ENCODE measurements at regions not wholly inside any gene's neighbourhood (a gene's known extent, or its start where the extent isn't known, plus 50 kb on each side); places are given as distances from the start of the nearest gene placed in this dataset.

GRCh38 chr13:105796081-105796480 is 739.4 kb downstream of the EFNB2 start:
- no peaks in the 10 kb centered on the region for H3K27me3 ChIP-seq (ENCODE audit: control insufficient read depth, insufficient read depth, low read length)
- no peak overlapping the region for H3K27ac ChIP-seq (ENCODE audit: low read depth, low read length)
- no CpG with 5 or more reads among the region's 3 CpGs for WGBS (ENCODE audit: insufficient coverage)

DNA sequence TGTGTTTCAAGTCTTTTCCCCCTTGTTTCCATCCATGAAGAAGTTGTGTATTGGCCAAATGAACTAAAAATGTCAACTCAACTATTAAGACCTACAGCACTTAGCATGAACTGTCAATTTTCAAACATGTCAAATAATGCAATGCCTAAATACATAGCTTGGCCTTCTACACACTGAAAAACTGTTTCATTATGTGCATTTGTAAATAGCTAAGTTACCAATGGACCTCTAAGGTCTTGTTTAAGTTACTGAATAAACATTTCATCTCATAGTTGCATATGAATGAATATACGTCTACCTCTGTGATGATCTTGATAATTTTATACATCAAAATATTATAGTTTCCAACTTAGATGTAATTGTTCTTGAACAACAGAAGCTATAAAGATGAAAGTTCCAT is 744.5 kb downstream of the EFNB2 start:
- Histone ChIP-seq H3K4me1 (ENCODE audit: control insufficient read depth, insufficient read depth, low read length) (no peaks in the 10 kb centered on the region), H3K27me3 (ENCODE audit: control insufficient read depth, insufficient read depth, low read length) (no peaks in the 10 kb centered on the region), H3K4me3 (ENCODE audit: low read depth, low read length) (no peak overlapping the region), H3K9me3 (ENCODE audit: control insufficient read depth, insufficient read depth, low read length) (no peaks in the 10 kb centered on the region), H3K36me3 (ENCODE audit: control insufficient read depth, insufficient read depth, low read length) (no peaks in the 10 kb centered on the region), H3K27ac (ENCODE audit: low read depth, low read length) (no peak overlapping the region)
- DNase-seq (ENCODE audit: low read depth in 4 of 6, low spot score in 6 of 6), result no peak
- no CpG with 5 or more reads among the region's 1 CpG for WGBS (ENCODE audit: insufficient coverage)

More at GRCh38 chr13:105796081-105796480, 739.4 kb downstream of the EFNB2 start:
- Histone ChIP-seq H3K4me3 (ENCODE audit: low read depth, low read length) (no peak overlapping the region), H3K4me1 (ENCODE audit: control insufficient read depth, insufficient read depth, low read length) (no peaks in the 10 kb centered on the region), H3K36me3 (ENCODE audit: control insufficient read depth, insufficient read depth, low read length) (no peaks in the 10 kb centered on the region), H3K9me3 (ENCODE audit: control insufficient read depth, insufficient read depth, low read length) (no peaks in the 10 kb centered on the region)
- DNase-seq (ENCODE audit: low read depth in 4 of 6, low spot score in 6 of 6), result no peak

GRCh38 chr13:105788530-105788929 is 746.9 kb downstream of the EFNB2 start:
- H3K4me3 ChIP-seq (ENCODE audit: low read depth, low read length), result no peak overlapping the region
- H3K27me3 ChIP-seq (ENCODE audit: control insufficient read depth, insufficient read depth, low read length), result no peaks in the 10 kb centered on the region
- H3K9me3 ChIP-seq (ENCODE audit: control insufficient read depth, insufficient read depth, low read length), result no peaks in the 10 kb centered on the region
- no peak overlapping the region for H3K27ac ChIP-seq (ENCODE audit: low read depth, low read length)
- no peaks in the 10 kb centered on the region for H3K36me3 ChIP-seq (ENCODE audit: control insufficient read depth, insufficient read depth, low read length)
- no peak for DNase-seq (ENCODE audit: low read depth in 4 of 6, low spot score in 6 of 6)
- no peaks in the 10 kb centered on the region for H3K4me1 ChIP-seq (ENCODE audit: control insufficient read depth, insufficient read depth, low read length)
- WGBS (ENCODE audit: insufficient coverage), result 83% methylated on average over 3 of the region's 3 CpGs

- no peak overlapping the region for H3K4me3 ChIP-seq (ENCODE audit: low read depth, low read length)
- no peak for DNase-seq (ENCODE audit: low read depth in 4 of 6, low spot score in 6 of 6)
- no peaks in the 10 kb centered on the region for H3K27me3 ChIP-seq (ENCODE audit: control insufficient read depth, insufficient read depth, low read length)
- H3K9me3 ChIP-seq (ENCODE audit: control insufficient read depth, insufficient read depth, low read length), result no peaks in the 10 kb centered on the region
- no peak overlapping the region for H3K27ac ChIP-seq (ENCODE audit: low read depth, low read length)
- no CpG with 5 or more reads among the region's 9 CpGs for WGBS (ENCODE audit: insufficient coverage)
- no peaks in the 10 kb centered on the region for H3K4me1 ChIP-seq (ENCODE audit: control insufficient read depth, insufficient read depth, low read length)
- H3K36me3 ChIP-seq (ENCODE audit: control insufficient read depth, insufficient read depth, low read length), result no peaks in the 10 kb centered on the region
Observed at GRCh38 chr13:105787632-105788031, 747.8 kb downstream of the EFNB2 start.

- no peaks in the 10 kb centered on the region for H3K36me3 ChIP-seq (ENCODE audit: control insufficient read depth, insufficient read depth, low read length)
- no peaks in the 10 kb centered on the region for H3K9me3 ChIP-seq (ENCODE audit: control insufficient read depth, insufficient read depth, low read length)
- no peak for DNase-seq (ENCODE audit: low read depth in 4 of 6, low spot score in 6 of 6)
- H3K4me3 ChIP-seq (ENCODE audit: low read depth, low read length), result no peak overlapping the region
- no peak overlapping the region for H3K27ac ChIP-seq (ENCODE audit: low read depth, low read length)
- WGBS (ENCODE audit: insufficient coverage), result no CpG with 5 or more reads among the region's 2 CpGs
- H3K27me3 ChIP-seq (ENCODE audit: control insufficient read depth, insufficient read depth, low read length), result no peaks in the 10 kb centered on the region
- no peaks in the 10 kb centered on the region for H3K4me1 ChIP-seq (ENCODE audit: control insufficient read depth, insufficient read depth, low read length)
Observed at GRCh38 chr13:105785436-105785835, 750.0 kb downstream of the EFNB2 start.

DNA sequence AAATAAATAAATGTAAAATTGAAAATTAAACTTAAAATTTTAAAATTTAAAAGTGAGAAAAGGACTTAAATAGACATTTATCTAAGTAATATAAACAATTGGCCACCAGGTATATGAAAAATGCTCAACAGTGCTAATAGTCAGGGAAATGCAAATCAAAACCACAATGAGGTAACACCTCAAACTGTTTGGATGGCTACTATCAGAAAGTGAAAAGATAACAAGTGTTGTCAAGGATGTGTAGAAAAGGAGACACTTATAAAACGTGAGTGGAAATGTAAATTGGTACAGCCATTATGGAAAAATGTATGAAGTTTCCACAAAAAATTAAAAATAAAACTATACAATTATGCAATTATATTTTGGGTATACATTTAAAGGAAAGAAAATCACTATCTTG is 752.2 kb downstream of the EFNB2 start:
- Histone ChIP-seq H3K36me3 (ENCODE audit: control insufficient read depth, insufficient read depth, low read length) (no peaks in the 10 kb centered on the region), H3K27ac (ENCODE audit: low read depth, low read length) (no peak overlapping the region), H3K4me1 (ENCODE audit: control insufficient read depth, insufficient read depth, low read length) (no peaks in the 10 kb centered on the region), H3K9me3 (ENCODE audit: control insufficient read depth, insufficient read depth, low read length) (no peaks in the 10 kb centered on the region), H3K4me3 (ENCODE audit: low read depth, low read length) (no peak overlapping the region), H3K27me3 (ENCODE audit: control insufficient read depth, insufficient read depth, low read length) (no peaks in the 10 kb centered on the region)
- DNase-seq (ENCODE audit: low read depth in 4 of 6, low spot score in 6 of 6), result no peak
- no CpG with 5 or more reads among the region's 1 CpG for WGBS (ENCODE audit: insufficient coverage)

GRCh38 chr13:105778196-105778595 is 757.3 kb downstream of the EFNB2 start:
- Histone ChIP-seq H3K27ac (ENCODE audit: low read depth, low read length) (no peak overlapping the region), H3K27me3 (ENCODE audit: control insufficient read depth, insufficient read depth, low read length) (no peaks in the 10 kb centered on the region), H3K9me3 (ENCODE audit: control insufficient read depth, insufficient read depth, low read length) (no peaks in the 10 kb centered on the region), H3K4me3 (ENCODE audit: low read depth, low read length) (no peak overlapping the region), H3K4me1 (ENCODE audit: control insufficient read depth, insufficient read depth, low read length) (no peaks in the 10 kb centered on the region), H3K36me3 (ENCODE audit: control insufficient read depth, insufficient read depth, low read length) (no peaks in the 10 kb centered on the region)
- 100% methylated on average over 1 of the region's 1 CpG for WGBS (ENCODE audit: insufficient coverage)
- no peak for DNase-seq (ENCODE audit: low read depth in 4 of 6, low spot score in 6 of 6)

- WGBS (ENCODE audit: insufficient coverage), result 78% methylated on average over 3 of the region's 7 CpGs
- H3K9me3 ChIP-seq (ENCODE audit: control insufficient read depth, insufficient read depth, low read length), result no peaks in the 10 kb centered on the region
- H3K36me3 ChIP-seq (ENCODE audit: control insufficient read depth, insufficient read depth, low read length), result no peaks in the 10 kb centered on the region
- no peak overlapping the region for H3K4me3 ChIP-seq (ENCODE audit: low read depth, low read length)
- no peaks in the 10 kb centered on the region for H3K4me1 ChIP-seq (ENCODE audit: control insufficient read depth, insufficient read depth, low read length)
- no peak for DNase-seq (ENCODE audit: low read depth in 4 of 6, low spot score in 6 of 6)
- H3K27ac ChIP-seq (ENCODE audit: low read depth, low read length), result no peak overlapping the region
- H3K27me3 ChIP-seq (ENCODE audit: control insufficient read depth, insufficient read depth, low read length), result no peaks in the 10 kb centered on the region
Observed at GRCh38 chr13:105774739-105775460, 760.6 kb downstream of the EFNB2 start.

DNA sequence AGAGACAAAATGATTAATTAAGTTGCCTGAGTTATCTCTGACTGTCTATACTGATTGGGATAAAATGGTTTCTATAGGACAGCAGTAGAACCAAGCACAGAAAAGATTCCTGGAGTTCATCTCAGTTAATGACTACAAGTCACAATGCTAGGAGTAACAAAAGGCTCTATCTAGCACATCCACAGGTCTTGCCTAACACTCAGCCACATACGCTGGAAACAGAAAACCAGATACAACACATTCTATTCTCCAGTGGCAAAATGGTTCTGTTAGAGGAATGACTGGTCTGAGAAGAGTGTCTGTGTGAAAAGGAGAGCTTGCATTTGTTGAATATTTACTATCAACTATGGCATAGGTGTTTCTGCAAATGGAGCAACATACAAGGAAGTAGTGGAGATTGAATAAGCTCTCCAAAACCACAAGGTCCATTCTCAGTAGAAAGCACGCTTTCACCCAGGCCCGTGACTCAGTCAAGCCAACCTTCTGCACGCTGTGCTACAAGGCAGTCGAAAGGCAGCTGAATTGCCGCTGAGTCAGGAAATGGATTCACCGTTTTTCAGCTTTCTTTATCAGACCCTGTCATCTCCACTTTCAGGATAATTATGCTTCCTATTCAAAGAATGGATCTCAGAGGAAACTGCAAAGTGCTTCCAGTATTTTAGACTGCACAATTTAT is 761.5 kb downstream of the EFNB2 start:
- H3K27me3 ChIP-seq (ENCODE audit: control insufficient read depth, insufficient read depth, low read length), result no peaks in the 10 kb centered on the region
- H3K36me3 ChIP-seq (ENCODE audit: control insufficient read depth, insufficient read depth, low read length), result no peaks in the 10 kb centered on the region
- no peaks in the 10 kb centered on the region for H3K9me3 ChIP-seq (ENCODE audit: control insufficient read depth, insufficient read depth, low read length)
- no peak overlapping the region for H3K4me3 ChIP-seq (ENCODE audit: low read depth, low read length)
- H3K27ac ChIP-seq (ENCODE audit: low read depth, low read length), result no peak overlapping the region
- WGBS (ENCODE audit: insufficient coverage), result 70% methylated on average over 4 of the region's 7 CpGs
- DNase-seq (ENCODE audit: low read depth in 4 of 6, low spot score in 6 of 6), result peak in 1 of 6 donors; percentile 44
- no peaks in the 10 kb centered on the region for H3K4me1 ChIP-seq (ENCODE audit: control insufficient read depth, insufficient read depth, low read length)

- 27% methylated on average over 2 of the region's 4 CpGs for WGBS (ENCODE audit: insufficient coverage)
- no peaks in the 10 kb centered on the region for H3K36me3 ChIP-seq (ENCODE audit: control insufficient read depth, insufficient read depth, low read length)
- DNase-seq (ENCODE audit: low read depth in 4 of 6, low spot score in 6 of 6), result peak in 1 of 6 donors; percentile 29
- H3K9me3 ChIP-seq (ENCODE audit: control insufficient read depth, insufficient read depth, low read length), result no peaks in the 10 kb centered on the region
- no peak overlapping the region for H3K4me3 ChIP-seq (ENCODE audit: low read depth, low read length)
- no peaks in the 10 kb centered on the region for H3K27me3 ChIP-seq (ENCODE audit: control insufficient read depth, insufficient read depth, low read length)
- H3K27ac ChIP-seq (ENCODE audit: low read depth, low read length), result no peak overlapping the region
- H3K4me1 ChIP-seq (ENCODE audit: control insufficient read depth, insufficient read depth, low read length), result no peaks in the 10 kb centered on the region
Observed at GRCh38 chr13:105773241-105773640, 762.2 kb downstream of the EFNB2 start.
